Ishikawa (cell line): ENCODE measurements at regions not wholly inside any gene's neighbourhood (a gene's known extent, or its start where the extent isn't known, plus 50 kb on each side); places are given as distances from the start of the nearest gene placed in this dataset.

Experiments
- CEBPB ChIP-seq: IDR thresholded peaks from 2 replicates; pipeline ENCODE4 v1.6.1; 2012
- CREB1 ChIP-seq: IDR thresholded peaks from 2 replicates; pipeline ENCODE4 v1.6.1; 2012; ENCODE audit warnings: low read depth
- EGR1 ChIP-seq: IDR thresholded peaks from 2 replicates; pipeline ENCODE4 v1.6.1; 2012
- EP300 ChIP-seq: IDR thresholded peaks from 2 replicates; pipeline ENCODE4 v1.6.1; 2012; ENCODE audit warnings: borderline replicate concordance
- FOXM1 ChIP-seq: IDR thresholded peaks from 2 replicates; pipeline ENCODE4 v1.6.1; 2012; ENCODE audit warnings: low read depth, borderline replicate concordance
- MAX ChIP-seq: IDR thresholded peaks from 2 replicates; pipeline ENCODE4 v1.6.1; 2012
- NFIC ChIP-seq: IDR thresholded peaks from 2 replicates; pipeline ENCODE4 v1.6.1; 2012
- RAD21 ChIP-seq: IDR thresholded peaks from 2 replicates; pipeline ENCODE4 v1.6.1; 2012; ENCODE audit warnings: low read depth
- REST ChIP-seq: IDR thresholded peaks from 2 replicates; pipeline ENCODE4 v1.6.1; 2012; ENCODE audit warnings: low read depth, mild to moderate bottlenecking
- TAF1 ChIP-seq: IDR thresholded peaks from 2 replicates; pipeline ENCODE4 v1.6.1; 2012; ENCODE audit warnings: low read depth, mild to moderate bottlenecking
- TCF12 ChIP-seq: IDR thresholded peaks from 2 replicates; pipeline ENCODE4 v1.6.1; 2012; ENCODE audit warnings: low read depth
- TEAD4 ChIP-seq: IDR thresholded peaks from 2 replicates; pipeline ENCODE4 v1.6.1; 2012
- USF1 ChIP-seq: IDR thresholded peaks from 2 replicates; pipeline ENCODE4 v1.6.1; 2012
- YY1 ChIP-seq: IDR thresholded peaks from 2 replicates; pipeline ENCODE4 v1.6.1; 2012; ENCODE audit warnings: low read depth
- ZBTB7A ChIP-seq: IDR thresholded peaks from 2 replicates; pipeline ENCODE4 v1.6.1; 2012; ENCODE audit warnings: low read depth

- TF ChIP-seq USF1 = no peak
- no peak for TF ChIP-seq EGR1
- no peak for TF ChIP-seq NFIC
- no peak for TF ChIP-seq MAX
- no peak for TF ChIP-seq TCF12
- no peak for TF ChIP-seq CEBPB
Observed at GRCh38 chr4:3647421-3647820, 115.2 kb upstream of the LRPAP1 start.

GRCh38 chr4:3645711-3646679 lies 113.8 kb upstream of the LRPAP1 start:
- TF ChIP-seq CEBPB (no peak), EGR1 (no peak), YY1 (no peak), NFIC (no peak), MAX (no peak), EP300 (no peak), CREB1 (no peak), RAD21 (no peak), USF1 (no peak), REST (no peak), FOXM1 (no peak), TCF12 (no peak), TAF1 (no peak), ZBTB7A (no peak), TEAD4 (no peak)

GRCh38 chr4:3644849-3645627 lies 112.8 kb upstream of the LRPAP1 start:
- TF ChIP-seq FOXM1 (no peak), TEAD4 (no peak), MAX (no peak), TAF1 (no peak), CEBPB (no peak), USF1 (no peak), RAD21 (no peak), NFIC (no peak), REST (no peak), TCF12 (no peak), EP300 (no peak), ZBTB7A (no peak), CREB1 (no peak), EGR1 (no peak)

GRCh38 chr4:3643518-3644433 lies 111.6 kb upstream of the LRPAP1 start:
- TF ChIP-seq RAD21 = no peak
- no peak for TF ChIP-seq CREB1
